ENCODE measurements at regions not wholly inside any gene's neighbourhood (a gene's known extent, or its start where the extent isn't known, plus 50 kb on each side); places are given as distances from the start of the nearest gene placed in this dataset.
A peak's percentile ranks its signal among the peaks of the same experiment; 100 is the strongest.
"Not testable (repeated sequence)": the region's sequence is repeated elsewhere in the genome, so short reads cannot be mapped to it uniquely, and the experiment has no call there.

- no peak for DNase-seq
Measured at GRCh38 chr7:67361150-67361549, 364.5 kb downstream of the TYW1 start.

GRCh38 chr7:67364441-67365017, 367.9 kb downstream of the TYW1 start:
- no peak for DNase-seq

- DNase-seq: peak; percentile 40 to 62
Measured at GRCh38 chr7:67371429-67372305, 375.0 kb downstream of the TYW1 start.

- DNase-seq: not testable (repeated sequence)
Measured at GRCh38 chr7:67373389-67373788, 376.8 kb downstream of the TYW1 start.

- DNase-seq: no peak
Measured at GRCh38 chr7:67375427-67375826, 378.8 kb downstream of the TYW1 start.

GRCh38 chr7:67377939-67378862, 381.6 kb downstream of the TYW1 start:
- peak; percentile 50 to 51 for DNase-seq

- no peak for DNase-seq
Measured at GRCh38 chr7:67380326-67380725, 383.7 kb downstream of the TYW1 start.

GRCh38 chr7:67380858-67381257, 384.2 kb downstream of the TYW1 start:
- DNase-seq: no peak

- no peak for DNase-seq
Measured at GRCh38 chr7:67387851-67388250, 391.2 kb downstream of the TYW1 start.

- DNase-seq: no peak
Measured at GRCh38 chr7:67391168-67391567, 394.5 kb downstream of the TYW1 start.

GRCh38 chr7:67392596-67393438, 396.2 kb downstream of the TYW1 start:
- DNase-seq: no peak

- no peak for DNase-seq
Measured at GRCh38 chr7:67393903-67394302, 397.3 kb downstream of the TYW1 start.

GRCh38 chr7:67398916-67399315, 402.3 kb downstream of the TYW1 start:
- no peak for DNase-seq

GRCh38 chr7:67401492-67401891, 404.9 kb downstream of the TYW1 start:
- DNase-seq: no peak

- no peak for DNase-seq
Measured at GRCh38 chr7:67402280-67402679, 405.6 kb downstream of the TYW1 start.

- DNase-seq: no peak
Measured at GRCh38 chr7:67406976-67407375, 410.3 kb downstream of the TYW1 start.

- no peak for DNase-seq
Measured at GRCh38 chr7:67407392-67408071, 410.9 kb downstream of the TYW1 start.

GRCh38 chr7:67408109-67408508, 411.5 kb downstream of the TYW1 start:
- DNase-seq: no peak

GRCh38 chr7:67413670-67414069, 417.0 kb downstream of the TYW1 start:
- DNase-seq: no peak

GRCh38 chr7:67414858-67415257, 418.2 kb downstream of the TYW1 start:
- DNase-seq: no peak

- DNase-seq: no peak
Measured at GRCh38 chr7:67422601-67423000, 426.0 kb downstream of the TYW1 start.

- DNase-seq: no peak
Measured at GRCh38 chr7:67423065-67423464, 426.4 kb downstream of the TYW1 start.
